OCI-LY3 (cell line): ENCODE measurements at regions not wholly inside any gene's neighbourhood (a gene's known extent, or its start where the extent isn't known, plus 50 kb on each side); places are given as distances from the start of the nearest gene placed in this dataset.

Experiments used
- H2AFZ ChIP-seq: fragments of 200-600, 300-600 bp; shearing (Covaris generic); 2 replicates; pipeline ENCODE4 v1.6.0; 2014; ENCODE audit warnings: antibody characterized with exemption, low read depth, low read length
- H3K27ac ChIP-seq: fragments of 200-600, 300-600 bp; sonication (generic); 2 replicates; pipeline ENCODE4 v1.5.1; 2014; ENCODE audit warnings: mild to moderate bottlenecking, low read length, moderate library complexity, mixed read lengths
- H3K27me3 ChIP-seq: fragments of 200-600, 300-600 bp; sonication (generic); 2 replicates; pipeline ENCODE4 v1.6.1; 2014; ENCODE audit warnings: low read depth, low read length, mixed read lengths
- H3K36me3 ChIP-seq: fragments of 200-600, 300-600 bp; sonication (generic); replicated peaks from 2 replicates; pipeline ENCODE3; 2014; ENCODE audit warnings: low read depth, low read length, mixed read lengths
- H3K4me1 ChIP-seq: fragments of 300-600, 200-600 bp; sonication (generic); 2 replicates; pipeline ENCODE4 v1.6.1; 2014; ENCODE audit warnings: low read length, mixed read lengths
- H3K4me2 ChIP-seq: fragments of 200-600, 300-600 bp; sonication (generic); 2 replicates; pipeline ENCODE4 v1.6.1; 2014; ENCODE audit warnings: low read length, mixed read lengths
- H3K4me3 ChIP-seq: fragments of 300-600, 200-600 bp; sonication (generic); 2 replicates; pipeline ENCODE4 v1.5.1; 2014; ENCODE audit warnings: antibody characterized with exemption, mild to moderate bottlenecking, low read length, moderate library complexity
- H3K79me2 ChIP-seq: fragments of 300-600, 200-600 bp; shearing (Covaris generic); 2 replicates; pipeline ENCODE4 v1.6.1; 2014; ENCODE audit warnings: mild to moderate bottlenecking, low read length, mixed read lengths
- H3K9ac ChIP-seq: fragments of 300-600, 200-600 bp; shearing (Covaris generic); 2 replicates; pipeline ENCODE4 v1.6.0; 2014; ENCODE audit warnings: mild to moderate bottlenecking, low read length, moderate library complexity
- H3K9me3 ChIP-seq: fragments of 200-600, 300-600 bp; shearing (Covaris generic); 2 replicates; pipeline ENCODE4 v1.6.1; 2014; ENCODE audit warnings: low read length, mixed read lengths; ENCODE audit not compliant: insufficient read depth
- H4K20me1 ChIP-seq: fragments of 200-600, 300-600 bp; sonication (generic); 2 replicates; pipeline ENCODE4 v1.6.1; 2016; ENCODE audit warnings: low read length, mixed read lengths; ENCODE audit not compliant: insufficient read depth
- CTCF ChIP-seq: fragments of 200-600, 300-600 bp; sonication (generic); IDR thresholded peaks from 2 replicates; pipeline ENCODE4 v1.5.1; 2014; ENCODE audit warnings: antibody characterized with exemption, low read length, low read depth
- EZH2phosphoT487 ChIP-seq: fragments of 200-600 bp; shearing (Covaris generic); IDR thresholded peaks from 2 replicates; pipeline ENCODE4 v1.6.1; 2018; ENCODE audit warnings: antibody characterized with exemption, mixed run types, low read depth

GRCh38 chr22:25403811-25404471 is 160.5 kb upstream of the GRK3 start:
- peaks cover 37% of the 10 kb centered on the region for H3K4me1 ChIP-seq
- no peaks in the 10 kb centered on the region for H3K27me3 ChIP-seq
- H3K36me3 ChIP-seq, result no peaks in the 10 kb centered on the region
- H3K4me3 ChIP-seq, result peak overlapping the region; percentile 80
- H4K20me1 ChIP-seq, result peaks cover 47% of the 10 kb centered on the region
- no peaks in the 10 kb centered on the region for H3K9me3 ChIP-seq
- H3K79me2 ChIP-seq, result peaks cover 62% of the 10 kb centered on the region
- H2AFZ ChIP-seq, result no peak overlapping the region
- no peak overlapping the region for H3K27ac ChIP-seq
- H3K4me2 ChIP-seq, result peak overlapping the region; percentile 98
- TF ChIP-seq EZH2phosphoT487 (no peak), CTCF (no peak)
- H3K9ac ChIP-seq, result peak overlapping the region; percentile 65

GRCh38 chr22:25404556-25404927 is 159.9 kb upstream of the GRK3 start:
- Histone ChIP-seq H3K27me3 (no peaks in the 10 kb centered on the region), H3K4me3 (peak overlapping the region; percentile 80), H3K4me2 (peak overlapping the region; percentile 98), H3K79me2 (peaks cover 57% of the 10 kb centered on the region), H3K9ac (peak overlapping the region; percentile 65), H4K20me1 (peaks cover 44% of the 10 kb centered on the region), H3K27ac (no peak overlapping the region), H3K36me3 (no peaks in the 10 kb centered on the region), H2AFZ (no peak overlapping the region), H3K4me1 (peaks cover 36% of the 10 kb centered on the region), H3K9me3 (no peaks in the 10 kb centered on the region)
- TF ChIP-seq CTCF (no peak), EZH2phosphoT487 (no peak)

- Histone ChIP-seq H2AFZ (peak overlapping the region; percentile 78; the same call in 1 of the 2 replicates), H3K27ac (no peak overlapping the region)
These were observed 159.3 kb upstream of the GRK3 start for GRCh38 chr22:25404928-25405816.

More at GRCh38 chr22:25404928-25405816, 159.3 kb upstream of the GRK3 start:
- peak overlapping the region; percentile 80 for H3K4me3 ChIP-seq
- H3K79me2 ChIP-seq, result peaks cover 50% of the 10 kb centered on the region
- H3K36me3 ChIP-seq, result no peaks in the 10 kb centered on the region
- peak overlapping the region; percentile 98 for H3K4me2 ChIP-seq
- H3K27me3 ChIP-seq, result no peaks in the 10 kb centered on the region
- peaks cover 32% of the 10 kb centered on the region for H3K4me1 ChIP-seq
- no peak for TF ChIP-seq EZH2phosphoT487
- no peak for TF ChIP-seq CTCF
- peaks cover 38% of the 10 kb centered on the region for H4K20me1 ChIP-seq
- no peaks in the 10 kb centered on the region for H3K9me3 ChIP-seq
- H3K9ac ChIP-seq, result peak overlapping the region; percentile 86
